Spleen (tissue), 7 donors: ENCODE measurements at regions not wholly inside any gene's neighbourhood (a gene's known extent, or its start where the extent isn't known, plus 50 kb on each side); places are given as distances from the start of the nearest gene placed in this dataset.

Experiments
- CTCF ChIP-seq, 11 experiments: fragments of 200-600 bp in 7 of 11; fragments of 450-650 bp in 4 of 11; sonication (generic) in 4 of 11; IDR thresholded peaks in 8 of 11; conservative IDR thresholded peaks in 3 of 11; 1 replicate in 7 of 11; 2 replicates in 4 of 11; pipeline versions ENCODE4 v1.4.0 to v1.8.0; 2016 to 2021; ENCODE audit warnings: antibody characterized with exemption in 11 of 11, inconsistent platforms in 4 of 11, mild to moderate bottlenecking in 1 of 11
- POLR2A ChIP-seq, 3 donors: fragments of 450-650 bp; IDR thresholded peaks; one replicate each; pipeline ENCODE4 v1.5.1; 2017; ENCODE audit warnings: antibody characterized with exemption in 3 of 3, mild to moderate bottlenecking in 1 of 3
- POLR2AphosphoS5 ChIP-seq, 3 donors: sonication (generic); formaldehyde crosslinking; IDR thresholded peaks; one replicate each; pipeline ENCODE4 v1.5.1; 2017; ENCODE audit warnings: antibody characterized with exemption in 3 of 3
- donor health status: DM: no; HTN: no; CAD: no; lungs with moderate emphysema.
- donor health status: DM: no; HTN: no; CAD: no.
- donor health status: DM: no; HTN: no; CAD: no.

- TF ChIP-seq CTCF (IDR thresholded peaks at IDR 0.05 in 8 of 11, conservative IDR thresholded peaks at IDR 0.05 in 3 of 11) = no peak
- TF ChIP-seq POLR2A (IDR thresholded peaks at IDR 0.05) = no peak
- TF ChIP-seq POLR2AphosphoS5 (IDR thresholded peaks at IDR 0.05) = no peak
These were observed 51.1 kb upstream of the KCNK2 start for GRCh38 chr1:215031392-215031791.
